ENCODE measurements at regions not wholly inside any gene's neighbourhood (a gene's known extent, or its start where the extent isn't known, plus 50 kb on each side); places are given as distances from the start of the nearest gene placed in this dataset.
"Not testable (repeated sequence)": the region's sequence is repeated elsewhere in the genome, so short reads cannot be mapped to it uniquely, and the experiment has no call there.

DNA sequence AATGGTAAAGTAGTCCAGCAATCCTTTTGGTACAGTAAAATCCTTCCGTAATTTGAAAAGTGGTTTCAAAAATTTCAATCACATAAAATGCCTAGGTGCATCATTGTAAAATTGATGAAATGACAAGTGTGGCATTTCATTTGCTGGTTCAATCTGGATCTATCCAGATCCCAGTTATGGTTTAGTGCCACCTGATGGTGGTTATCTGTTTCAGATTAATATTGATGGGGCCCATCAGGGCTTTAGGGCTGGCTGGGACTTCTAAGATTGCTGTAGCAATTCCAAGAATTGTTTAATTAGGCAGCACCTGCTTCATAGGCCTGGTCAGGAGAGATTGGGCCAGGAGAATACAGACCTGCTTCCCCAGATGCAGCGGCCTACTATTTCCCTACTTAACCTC is 55.5 kb upstream of the PIK3C3 start:
- DNase-seq (ENCODE audit: low read depth in 1 of 2, low spot score in 1 of 2), result no peak

DNA sequence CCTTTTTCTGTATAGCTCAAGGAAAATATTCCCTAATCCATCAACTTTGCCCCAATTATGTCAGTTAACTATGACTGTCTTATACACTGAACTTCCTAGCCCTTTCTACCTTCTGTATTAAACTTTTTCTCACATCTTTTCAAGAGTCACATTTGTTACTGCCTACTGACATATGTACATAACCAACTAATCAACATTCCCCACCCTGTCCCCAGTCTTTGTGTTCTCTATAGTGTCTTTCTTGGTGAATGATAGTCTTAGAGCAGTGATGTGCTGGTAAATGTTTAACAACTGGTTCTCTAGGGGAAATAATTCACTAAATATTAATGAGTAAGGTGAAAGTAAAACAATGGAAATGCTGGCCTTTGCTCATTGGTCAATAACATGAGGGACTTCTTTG is 61.6 kb upstream of the PIK3C3 start:
- no peak for DNase-seq (ENCODE audit: low read depth in 1 of 2, low spot score in 1 of 2)

GRCh38 chr18:41887100-41887499 is 67.9 kb upstream of the PIK3C3 start:
- no peak for DNase-seq (ENCODE audit: low read depth in 1 of 2, low spot score in 1 of 2)

DNA sequence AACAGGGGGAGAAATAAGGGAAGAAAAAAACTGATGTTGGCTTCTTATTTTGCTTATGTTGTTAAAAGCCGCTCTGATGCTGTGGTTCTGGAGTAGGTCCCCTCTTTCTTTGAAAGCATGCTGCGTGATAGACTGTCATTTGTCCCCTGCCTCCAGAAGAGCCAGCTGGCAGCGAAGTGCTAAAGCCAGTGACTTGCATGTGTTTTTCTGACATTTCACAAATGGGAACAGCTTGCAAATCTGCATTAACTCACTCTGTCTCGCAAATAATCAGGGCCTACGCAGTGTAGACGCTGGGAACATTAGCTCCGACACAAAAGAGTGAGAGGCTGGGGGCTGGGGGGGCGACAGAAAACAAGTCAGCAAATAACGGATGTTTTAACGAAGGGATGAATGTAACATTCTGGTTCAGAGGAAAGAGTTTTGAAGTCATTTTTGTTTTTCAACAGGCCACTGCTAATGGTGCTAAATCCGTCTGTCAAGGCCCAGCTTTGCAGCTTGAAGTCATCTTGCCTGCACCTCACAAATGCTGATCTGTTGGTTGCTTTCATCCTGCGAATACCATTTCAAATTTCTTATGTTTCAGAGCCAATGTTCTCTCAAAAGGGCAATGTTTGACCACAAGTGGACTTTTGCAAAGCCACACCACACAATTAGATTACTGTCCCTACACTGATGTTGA is 68.8 kb upstream of the PIK3C3 start:
- DNase-seq (ENCODE audit: low read depth in 1 of 2, low spot score in 1 of 2), result no peak

DNA sequence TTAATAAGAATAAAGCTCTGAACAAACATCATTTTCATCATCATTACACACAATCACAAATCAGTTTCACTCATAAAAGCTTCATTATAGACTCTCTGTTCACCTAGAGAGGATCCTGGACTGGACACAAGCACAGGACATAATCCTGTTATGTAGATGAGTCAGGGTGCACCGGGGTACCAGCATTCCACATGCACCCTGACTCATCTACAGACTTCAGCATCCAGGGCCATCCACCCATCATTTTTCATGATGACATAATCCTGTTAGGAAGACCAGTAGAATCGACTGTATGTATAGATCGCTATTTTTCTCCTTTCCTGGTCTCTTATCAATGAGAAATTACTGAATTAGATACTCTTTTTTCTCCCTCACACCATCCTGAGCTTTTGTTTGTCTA is 73.7 kb upstream of the PIK3C3 start:
- no peak for DNase-seq (ENCODE audit: low read depth in 1 of 2, low spot score in 1 of 2)

DNA sequence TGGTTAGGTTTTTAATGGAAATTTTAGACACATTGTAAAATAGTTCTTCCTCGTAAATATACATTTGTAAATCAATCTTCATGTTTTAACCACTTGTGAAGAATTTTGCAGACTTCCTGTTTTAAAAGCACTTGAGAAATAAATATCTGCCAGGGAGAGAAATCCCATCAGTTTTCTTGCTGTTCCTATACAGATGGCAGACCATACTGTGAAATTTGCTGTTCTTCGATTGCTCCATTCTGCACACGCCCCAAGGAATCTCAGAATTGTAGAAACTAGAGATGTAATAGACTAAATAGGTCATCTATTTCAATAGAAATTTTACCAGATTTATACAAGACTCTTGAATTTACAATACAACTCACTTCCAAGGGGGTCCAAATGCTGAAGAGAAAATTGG is 75.8 kb upstream of the PIK3C3 start:
- no peak for DNase-seq (ENCODE audit: low read depth in 1 of 2, low spot score in 1 of 2)

- DNase-seq (ENCODE audit: low read depth in 1 of 2, low spot score in 1 of 2), result no peak
Observed at GRCh38 chr18:41875094-41875780, 79.8 kb upstream of the PIK3C3 start.

GRCh38 chr18:41873730-41874129 is 81.3 kb upstream of the PIK3C3 start:
- DNase-seq (ENCODE audit: low read depth in 1 of 2, low spot score in 1 of 2), result no peak

DNA sequence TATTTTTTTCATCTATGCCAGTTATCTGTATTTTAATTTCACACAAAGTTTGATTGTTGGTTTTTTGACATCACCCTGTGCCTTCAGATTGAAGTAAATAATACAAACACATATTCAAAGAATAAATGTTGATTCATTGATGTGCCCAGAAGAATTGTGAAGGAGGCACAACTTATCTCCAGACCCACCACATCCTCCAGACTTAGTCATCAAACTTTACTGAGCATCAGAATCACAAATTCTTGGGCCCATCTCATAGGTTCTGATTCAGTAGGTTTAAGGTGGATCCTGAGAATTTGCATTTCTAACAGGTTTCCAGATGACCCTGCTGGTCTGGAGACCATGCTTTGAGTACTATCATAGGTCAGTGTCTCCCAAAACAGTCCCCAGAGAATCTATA is 82.8 kb upstream of the PIK3C3 start:
- DNase-seq (ENCODE audit: low read depth in 1 of 2, low spot score in 1 of 2), result no peak

- DNase-seq (ENCODE audit: low read depth in 1 of 2, low spot score in 1 of 2), result no peak
Observed at GRCh38 chr18:41871229-41872000, 83.6 kb upstream of the PIK3C3 start.

DNA sequence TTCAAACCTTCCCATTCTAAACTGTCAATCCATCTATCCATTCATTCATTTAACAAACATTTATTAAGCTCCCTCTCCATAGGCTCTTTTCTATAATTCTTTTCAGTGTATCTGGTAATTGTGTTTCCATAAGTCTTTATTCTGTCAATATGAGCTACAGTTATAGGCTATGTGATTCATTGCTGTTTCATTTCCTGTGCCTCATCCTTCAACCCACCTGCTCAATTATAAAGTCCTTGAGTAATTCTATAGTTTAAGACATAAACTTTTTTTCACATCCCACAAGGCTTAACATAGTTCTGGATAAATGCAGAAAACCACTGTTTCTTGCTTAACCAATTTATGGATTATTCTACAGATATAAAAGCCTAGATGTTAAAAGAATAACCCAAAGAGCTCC is 84.2 kb upstream of the PIK3C3 start:
- DNase-seq (ENCODE audit: low read depth in 1 of 2, low spot score in 1 of 2), result no peak

DNA sequence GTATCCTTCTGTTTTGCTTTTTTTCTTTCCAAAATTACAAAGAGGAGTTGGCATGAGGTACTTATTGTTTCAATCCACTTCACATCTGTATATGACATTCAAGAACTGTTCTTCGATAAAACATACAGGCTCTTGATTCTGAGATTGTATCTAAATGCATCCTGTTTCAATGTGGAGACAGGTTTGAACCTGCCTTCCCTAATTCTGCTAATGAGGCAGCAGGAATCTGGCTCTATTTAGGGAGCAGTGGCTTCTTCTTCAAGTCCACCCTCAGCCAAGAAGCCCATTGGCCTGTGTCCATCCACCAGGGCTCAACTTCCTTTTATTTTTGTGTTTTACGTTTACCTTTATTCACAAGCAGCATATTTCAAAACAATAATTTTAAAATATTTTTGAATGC is 84.8 kb upstream of the PIK3C3 start:
- no peak for DNase-seq (ENCODE audit: low read depth in 1 of 2, low spot score in 1 of 2)

GRCh38 chr18:41865796-41866195 is 89.2 kb upstream of the PIK3C3 start:
- not testable (repeated sequence) for DNase-seq (ENCODE audit: low read depth in 1 of 2, low spot score in 1 of 2)

DNA sequence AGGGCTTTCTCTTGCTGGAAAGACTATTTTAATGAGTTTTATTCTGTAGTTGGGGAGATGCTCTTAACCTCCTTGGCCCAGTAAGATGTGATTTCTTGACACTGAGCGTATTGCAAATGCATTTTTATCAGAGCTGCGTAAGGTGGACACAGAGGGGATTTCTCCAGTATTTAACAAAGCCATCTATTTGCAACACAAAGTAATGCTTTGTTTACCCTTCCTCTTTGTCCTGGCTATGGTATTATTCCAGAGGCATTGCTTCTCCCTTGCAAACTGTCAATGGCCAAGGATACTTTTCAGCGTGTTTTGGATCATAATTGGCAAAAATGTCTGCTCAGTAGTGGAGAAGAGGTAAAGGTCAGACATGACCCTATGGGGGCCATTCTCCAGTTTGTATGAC is 90.8 kb upstream of the PIK3C3 start:
- DNase-seq (ENCODE audit: low read depth in 1 of 2, low spot score in 1 of 2), result no peak

- DNase-seq (ENCODE audit: low read depth in 1 of 2, low spot score in 1 of 2), result no peak
Observed at GRCh38 chr18:41862921-41863320, 92.1 kb upstream of the PIK3C3 start.

DNA sequence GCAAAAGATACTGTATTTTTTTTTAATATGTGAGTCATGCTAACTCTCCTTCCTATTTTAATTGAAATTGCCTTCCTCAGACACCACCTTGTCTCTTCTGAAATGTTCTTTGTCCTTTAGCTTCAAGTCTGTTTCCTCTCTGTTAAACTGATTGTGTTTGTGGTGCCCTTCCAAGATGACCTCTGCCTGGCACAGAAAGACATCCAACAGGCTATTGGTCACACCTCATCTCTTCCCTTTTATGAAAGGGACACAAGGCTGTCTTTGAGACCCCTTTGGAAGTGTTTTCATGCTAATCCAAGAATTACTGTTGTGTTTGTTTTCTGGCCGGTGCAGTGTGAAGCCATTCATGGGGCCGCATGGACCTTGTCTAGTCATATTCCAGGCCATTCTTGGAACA is 94.0 kb upstream of the PIK3C3 start:
- DNase-seq (ENCODE audit: low read depth in 1 of 2, low spot score in 1 of 2), result no peak

DNA sequence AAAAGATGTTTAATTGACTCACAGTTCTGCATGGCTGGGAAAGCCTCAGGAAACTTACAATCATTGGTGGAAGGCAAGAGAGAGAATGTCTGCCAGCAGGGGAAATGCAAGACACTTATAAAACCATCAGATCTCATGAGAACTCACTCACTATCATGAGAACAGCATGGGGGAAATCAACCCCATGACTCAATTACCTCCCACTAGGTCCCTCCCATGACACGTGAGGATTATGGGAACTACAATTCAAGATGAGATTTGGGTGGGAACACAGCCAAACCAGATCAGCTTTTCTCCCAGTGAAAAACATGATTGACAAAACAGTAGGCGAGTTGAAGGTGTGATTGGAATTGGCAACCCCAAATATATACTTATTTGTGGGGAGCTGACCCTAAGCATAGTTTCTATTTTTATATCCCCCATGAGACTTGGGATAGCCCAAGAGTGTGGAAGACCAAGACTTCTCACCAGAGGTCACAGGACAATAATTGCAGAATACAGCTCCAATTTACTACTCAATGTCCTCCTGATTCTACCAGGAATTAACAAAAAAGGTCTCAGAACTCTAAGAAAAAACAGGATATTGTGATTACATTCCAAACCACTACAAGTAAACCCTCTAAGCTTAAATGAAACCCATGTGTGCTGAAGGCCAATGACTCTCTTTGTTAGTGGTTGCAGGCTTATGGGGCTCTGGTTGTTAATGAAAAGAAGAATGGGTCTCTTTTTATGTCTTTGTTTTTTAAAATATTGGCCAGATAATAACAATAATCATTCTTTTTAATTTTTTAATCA is 96.1 kb upstream of the PIK3C3 start:
- DNase-seq (ENCODE audit: low read depth in 1 of 2, low spot score in 1 of 2), result no peak

DNA sequence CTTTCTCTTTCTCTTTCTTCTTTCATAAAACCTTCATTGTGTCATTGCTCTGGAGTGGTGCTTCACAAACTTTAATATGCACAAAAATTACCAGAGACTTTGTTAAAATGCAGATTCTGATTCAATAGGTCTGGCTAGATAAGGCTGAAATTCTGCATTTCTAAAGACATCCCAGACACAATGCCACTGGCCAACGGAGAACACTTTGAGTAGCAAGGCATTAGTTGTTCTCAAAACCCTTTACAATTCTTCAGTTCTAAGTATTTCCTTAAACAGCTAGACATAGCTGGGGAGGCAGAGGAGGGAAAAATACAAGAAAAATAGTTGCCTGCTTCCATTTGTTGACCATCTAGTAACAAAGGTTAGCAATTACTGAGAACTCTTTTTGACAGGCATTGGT is 101.8 kb upstream of the PIK3C3 start:
- no peak for DNase-seq (ENCODE audit: low read depth in 1 of 2, low spot score in 1 of 2)

DNA sequence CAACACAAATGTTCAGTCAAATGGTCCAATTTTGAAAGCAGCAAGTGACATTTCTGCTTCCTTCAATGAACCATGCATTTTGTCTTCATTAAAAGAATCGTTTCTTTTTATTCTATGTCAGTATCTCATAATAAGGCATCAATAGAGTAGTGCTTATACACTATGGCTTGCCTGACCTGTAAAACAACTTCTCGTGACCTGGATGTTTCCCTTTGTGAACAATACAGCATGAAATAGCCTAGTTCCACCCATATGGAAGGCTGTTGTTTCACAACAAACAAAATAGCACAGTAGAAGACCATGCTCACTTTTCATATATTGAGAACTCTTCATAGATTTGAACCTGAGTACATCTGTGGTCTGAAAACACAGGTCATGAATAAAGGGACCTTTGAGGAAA is 104.3 kb upstream of the PIK3C3 start:
- no peak for DNase-seq (ENCODE audit: low read depth in 1 of 2, low spot score in 1 of 2)

- DNase-seq (ENCODE audit: low read depth in 1 of 2, low spot score in 1 of 2), result no peak
Observed at GRCh38 chr18:41849632-41850031, 105.4 kb upstream of the PIK3C3 start.

GRCh38 chr18:41845563-41845962 is 109.5 kb upstream of the PIK3C3 start:
- no peak for DNase-seq (ENCODE audit: low read depth in 1 of 2, low spot score in 1 of 2)

DNA sequence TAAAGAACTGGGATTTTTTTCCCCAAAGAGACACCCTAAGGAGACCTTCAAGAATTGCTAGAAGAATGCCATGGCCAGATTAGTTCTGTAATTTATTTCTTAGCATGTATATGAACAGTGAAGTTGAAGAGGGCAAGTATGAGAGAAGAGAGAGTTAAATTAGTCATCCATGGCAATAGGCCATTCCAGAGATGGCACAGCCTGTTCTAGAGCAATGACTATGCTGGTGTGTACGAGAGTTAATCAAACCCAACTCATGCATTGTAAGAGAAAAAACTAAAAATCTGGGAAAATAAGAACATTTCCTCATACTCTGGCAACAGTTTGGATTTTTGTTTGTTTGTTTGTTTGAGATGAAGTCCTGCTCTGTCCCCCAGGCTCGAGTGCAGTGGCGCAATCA is 112.1 kb upstream of the PIK3C3 start:
- DNase-seq (ENCODE audit: low read depth in 1 of 2, low spot score in 1 of 2), result no peak

Data from stimulated activated CD4-positive, alpha-beta T cell treated with anti-CD3 and anti-CD28 coated beads, Interleukin-15, amount 100 ng/mL, for 1 hour (primary cell).